22Rv1 (cell line): ENCODE measurements at regions not wholly inside any gene's neighbourhood (a gene's known extent, or its start where the extent isn't known, plus 50 kb on each side); places are given as distances from the start of the nearest gene placed in this dataset.

Experiments
- H3K27ac ChIP-seq: fragments of 450-650 bp; 2 replicates; pipeline ENCODE4 v1.5.1; 2017
- CTCF ChIP-seq: fragments of 450-650 bp; IDR thresholded peaks from 2 replicates; pipeline ENCODE4 v1.5.1; 2017; ENCODE audit warnings: mild to moderate bottlenecking
- ZFX ChIP-seq: fragments of 450-650 bp; IDR thresholded peaks from 2 replicates; pipeline ENCODE4 v1.6.1; 2017; ENCODE audit warnings: antibody characterized with exemption, borderline replicate concordance

- TF ChIP-seq ZFX = no peak
- TF ChIP-seq CTCF = no peak
- H3K27ac ChIP-seq = no peak overlapping the region
Observed at GRCh38 chr1:101511202-101511891, 274.5 kb downstream of the S1PR1 start.

GRCh38 chr1:101520302-101520701 lies 283.5 kb downstream of the S1PR1 start:
- TF ChIP-seq CTCF = peak; percentile 79
- no peak for TF ChIP-seq ZFX

GRCh38 chr1:101522486-101522885 lies 285.7 kb downstream of the S1PR1 start:
- no peak overlapping the region for H3K27ac ChIP-seq
- TF ChIP-seq ZFX (no peak), CTCF (no peak)

More at GRCh38 chr1:101520302-101520701, 283.5 kb downstream of the S1PR1 start:
- no peak overlapping the region for H3K27ac ChIP-seq

GRCh38 chr1:101526813-101527212 lies 290.0 kb downstream of the S1PR1 start:
- TF ChIP-seq ZFX = no peak
- H3K27ac ChIP-seq = no peak overlapping the region

GRCh38 chr1:101532377-101532776 lies 295.6 kb downstream of the S1PR1 start:
- H3K27ac ChIP-seq = no peak overlapping the region
- TF ChIP-seq ZFX (no peak), CTCF (no peak)

GRCh38 chr1:101540161-101540560 lies 303.3 kb downstream of the S1PR1 start:
- H3K27ac ChIP-seq = no peak overlapping the region
- TF ChIP-seq CTCF (no peak), ZFX (no peak)

GRCh38 chr1:101546885-101547284 lies 310.1 kb downstream of the S1PR1 start:
- TF ChIP-seq CTCF (no peak), ZFX (no peak)
- no peak overlapping the region for H3K27ac ChIP-seq

GRCh38 chr1:101547357-101547756 lies 310.5 kb downstream of the S1PR1 start:
- TF ChIP-seq ZFX (no peak), CTCF (no peak)
- no peak overlapping the region for H3K27ac ChIP-seq
